ENCODE measurements at regions not wholly inside any gene's neighbourhood (a gene's known extent, or its start where the extent isn't known, plus 50 kb on each side); places are given as distances from the start of the nearest gene placed in this dataset.

- H2AFZ ChIP-seq (ENCODE audit: low read depth, low read length): no peak overlapping the region
- H3K4me3 ChIP-seq (ENCODE audit: low read length): no peak overlapping the region
- no peaks in the 10 kb centered on the region for H4K20me1 ChIP-seq (ENCODE audit: insufficient read depth)
- H3K9me3 ChIP-seq (ENCODE audit: low read length): no peaks in the 10 kb centered on the region
- H3K36me3 ChIP-seq (ENCODE audit: insufficient read depth, low read length): no peaks in the 10 kb centered on the region
- H3F3A ChIP-seq (ENCODE audit: insufficient read depth, low read length, poor library complexity, severe bottlenecking): no peaks in the 10 kb centered on the region
- H3K4me2 ChIP-seq (ENCODE audit: low read length): no peak overlapping the region
- H3K79me2 ChIP-seq (replicated peaks; ENCODE audit: insufficient read depth, low read length): no peaks in the 10 kb centered on the region
- H3K27me3 ChIP-seq (ENCODE audit: insufficient read depth, low read depth, low read length): no peaks in the 10 kb centered on the region
- no peak overlapping the region for H3K27ac ChIP-seq (ENCODE audit: low read length)
- H3K9ac ChIP-seq (ENCODE audit: low read length): no peak overlapping the region
- TF ChIP-seq EZH2 (IDR thresholded peaks at IDR 0.05; ENCODE audit: borderline replicate concordance, insufficient read depth, low read length, poor library complexity, severe bottlenecking): no peak
- no peak for TF ChIP-seq POLR2AphosphoS5 (IDR thresholded peaks at IDR 0.05)
- no peak for TF ChIP-seq RAD21 (conservative IDR thresholded peaks at IDR 0.05)
- TF ChIP-seq SMC3 (conservative IDR thresholded peaks at IDR 0.05; ENCODE audit: poor library complexity): no peak
- no peak for TF ChIP-seq EP300 (conservative IDR thresholded peaks at IDR 0.05; ENCODE audit: poor library complexity, severe bottlenecking)
- no peak for TF ChIP-seq MXI1 (conservative IDR thresholded peaks at IDR 0.05; ENCODE audit: poor library complexity, severe bottlenecking)
- no peak for TF ChIP-seq TAF1 (IDR thresholded peaks at IDR 0.05; ENCODE audit: low read depth)
- TF ChIP-seq CTCF (IDR thresholded peaks at IDR 0.05; ENCODE audit: poor library complexity, severe bottlenecking): no peak
- no peak for TF ChIP-seq REST (IDR thresholded peaks at IDR 0.05; ENCODE audit: borderline replicate concordance)
- H3K9me2 ChIP-seq (ENCODE audit: insufficient read depth, low read length): no peaks in the 10 kb centered on the region
Measured at GRCh38 chr15:57782731-57783130, 76.2 kb downstream of the POLR2M start.

- Histone ChIP-seq H4K20me1 (ENCODE audit: insufficient read depth) (no peaks in the 10 kb centered on the region), H3K27ac (ENCODE audit: low read length) (no peak overlapping the region), H3K9me3 (ENCODE audit: low read length) (no peaks in the 10 kb centered on the region), H3K9me2 (ENCODE audit: insufficient read depth, low read length) (no peaks in the 10 kb centered on the region), H3K79me2 (replicated peaks; ENCODE audit: insufficient read depth, low read length) (no peaks in the 10 kb centered on the region), H3K4me3 (ENCODE audit: low read length) (no peak overlapping the region), H3K4me2 (ENCODE audit: low read length) (no peak overlapping the region), H3K36me3 (ENCODE audit: insufficient read depth, low read length) (no peaks in the 10 kb centered on the region), H3K9ac (ENCODE audit: low read length) (no peak overlapping the region), H3K27me3 (ENCODE audit: insufficient read depth, low read depth, low read length) (no peaks in the 10 kb centered on the region), H3F3A (ENCODE audit: insufficient read depth, low read length, poor library complexity, severe bottlenecking) (no peaks in the 10 kb centered on the region), H2AFZ (ENCODE audit: low read depth, low read length) (no peak overlapping the region)
- TF ChIP-seq POLR2AphosphoS5 (IDR thresholded peaks at IDR 0.05) (no peak), TAF1 (IDR thresholded peaks at IDR 0.05; ENCODE audit: low read depth) (no peak), EP300 (conservative IDR thresholded peaks at IDR 0.05; ENCODE audit: poor library complexity, severe bottlenecking) (no peak), MXI1 (conservative IDR thresholded peaks at IDR 0.05; ENCODE audit: poor library complexity, severe bottlenecking) (no peak), REST (IDR thresholded peaks at IDR 0.05; ENCODE audit: borderline replicate concordance) (no peak), RAD21 (conservative IDR thresholded peaks at IDR 0.05) (no peak), EZH2 (IDR thresholded peaks at IDR 0.05; ENCODE audit: borderline replicate concordance, insufficient read depth, low read length, poor library complexity, severe bottlenecking) (no peak), CTCF (IDR thresholded peaks at IDR 0.05; ENCODE audit: poor library complexity, severe bottlenecking) (no peak), SMC3 (conservative IDR thresholded peaks at IDR 0.05; ENCODE audit: poor library complexity) (no peak)
Measured at GRCh38 chr15:57784081-57784511, 77.6 kb downstream of the POLR2M start.
